Lower lobe of right lung (tissue), 2 donors: ENCODE measurements at regions not wholly inside any gene's neighbourhood (a gene's known extent, or its start where the extent isn't known, plus 50 kb on each side); places are given as distances from the start of the nearest gene placed in this dataset.
"Not testable (repeated sequence)": the region's sequence is repeated elsewhere in the genome, so short reads cannot be mapped to it uniquely, and the experiment has no call there.

Source experiments
- ATAC-seq, 2 donors: fragments of 200-7000 bp; cut with Tn5 transposase; one replicate each; pipeline ENCODE4 v1.9.1; 2020 to 2022; ENCODE audit warnings: mild to moderate bottlenecking in 2 of 2, moderate library complexity in 2 of 2
- DNase-seq: peaks from one replicate; pipeline ENCODE4 v3.0.0-alpha.2; 2020
- H3K27ac ChIP-seq: fragments of 200-600 bp; one replicate; pipeline ENCODE4 v1.8.0; 2022
- H3K27me3 ChIP-seq: fragments of 200-600 bp; one replicate; pipeline ENCODE4 v1.8.0; 2022; ENCODE audit warnings: low read depth
- H3K36me3 ChIP-seq: fragments of 200-600 bp; one replicate; pipeline ENCODE4 v1.8.0; 2022; ENCODE audit warnings: mild to moderate bottlenecking
- H3K4me1 ChIP-seq: fragments of 200-600 bp; one replicate; pipeline ENCODE4 v1.8.0; 2022
- H3K4me3 ChIP-seq: fragments of 200-600 bp; one replicate; pipeline ENCODE4 v1.8.0; 2022; ENCODE audit warnings: mild to moderate bottlenecking
- H3K9me3 ChIP-seq: fragments of 200-600 bp; one replicate; pipeline ENCODE4 v1.8.0; 2022
- CTCF ChIP-seq: fragments of 200-600 bp; IDR thresholded peaks from one replicate; pipeline ENCODE4 v1.8.0; 2022; ENCODE audit warnings: antibody characterized with exemption, mild to moderate bottlenecking
- intact Hi-C: fragments of 100-400 bp; cut with DNase I; formaldehyde crosslinking; loops from one replicate; pipeline ENCODE4 v1.11.0; 2022
- donor health status: DM: no; HTN: yes; CAD: no; lungs with severe emphysema.

- Histone ChIP-seq H3K4me3 (no peak overlapping the region), H3K27me3 (peaks cover under 1% of the 10 kb centered on the region), H3K4me1 (peaks cover 5% of the 10 kb centered on the region), H3K36me3 (no peaks in the 10 kb centered on the region), H3K27ac (no peak overlapping the region), H3K9me3 (no peaks in the 10 kb centered on the region)
- no peak for TF ChIP-seq CTCF
- intact Hi-C loops: no loop called here
- ATAC-seq (peak; percentile 52 to 58), DNase-seq (no peak)
Measured at GRCh38 chr1:25011943-25012638, 82.0 kb upstream of the RUNX3 start.

GRCh38 chr1:25011275-25011674, 81.2 kb upstream of the RUNX3 start:
- H3K36me3 ChIP-seq: no peaks in the 10 kb centered on the region
- DNase-seq (no peak), ATAC-seq (no peak)
- peaks cover 7% of the 10 kb centered on the region for H3K27me3 ChIP-seq
- no peak for TF ChIP-seq CTCF
- peaks cover 11% of the 10 kb centered on the region for H3K4me1 ChIP-seq
- no peak overlapping the region for H3K4me3 ChIP-seq
- H3K9me3 ChIP-seq: no peaks in the 10 kb centered on the region
- intact Hi-C loops: no loop called here
- H3K27ac ChIP-seq: no peak overlapping the region

GRCh38 chr1:25009671-25010262, 79.7 kb upstream of the RUNX3 start:
- TF ChIP-seq CTCF: no peak
- Histone ChIP-seq H3K27ac (no peak overlapping the region), H3K36me3 (no peaks in the 10 kb centered on the region), H3K9me3 (no peaks in the 10 kb centered on the region), H3K4me1 (peaks cover 11% of the 10 kb centered on the region), H3K4me3 (no peak overlapping the region), H3K27me3 (peaks cover 10% of the 10 kb centered on the region)
- intact Hi-C loops: no loop called here
- ATAC-seq: no peak
- no peak for DNase-seq

- no peak for DNase-seq
- no peaks in the 10 kb centered on the region for H3K9me3 ChIP-seq
- no peak for TF ChIP-seq CTCF
- intact Hi-C loops: no loop called here
- H3K27ac ChIP-seq: no peak overlapping the region
- peaks cover 10% of the 10 kb centered on the region for H3K27me3 ChIP-seq
- no peak for ATAC-seq
- no peaks in the 10 kb centered on the region for H3K36me3 ChIP-seq
- peaks cover 11% of the 10 kb centered on the region for H3K4me1 ChIP-seq
- no peak overlapping the region for H3K4me3 ChIP-seq
Measured at GRCh38 chr1:25008192-25008485, 78.1 kb upstream of the RUNX3 start.

GRCh38 chr1:25007390-25008191, 77.5 kb upstream of the RUNX3 start:
- H3K27ac ChIP-seq, DNase-seq, H3K9me3 ChIP-seq, intact Hi-C loops, H3K36me3 ChIP-seq: not testable (repeated sequence)
- Histone ChIP-seq H3K4me3 (peak overlapping the region; percentile 17), H3K27me3 (peaks cover 10% of the 10 kb centered on the region), H3K4me1 (peaks cover 11% of the 10 kb centered on the region)
- peak in 1 of 2 donors; percentile 18 for ATAC-seq

GRCh38 chr1:25006770-25007169, 76.7 kb upstream of the RUNX3 start:
- intact Hi-C loops: no loop called here
- Histone ChIP-seq H3K4me1 (peaks cover 11% of the 10 kb centered on the region), H3K4me3 (no peak overlapping the region), H3K27me3 (peaks cover 10% of the 10 kb centered on the region), H3K9me3 (no peaks in the 10 kb centered on the region), H3K27ac (no peak overlapping the region), H3K36me3 (no peaks in the 10 kb centered on the region)
- no peak for TF ChIP-seq CTCF
- DNase-seq (no peak), ATAC-seq (no peak)
